ENCODE measurements at regions not wholly inside any gene's neighbourhood (a gene's known extent, or its start where the extent isn't known, plus 50 kb on each side); places are given as distances from the start of the nearest gene placed in this dataset.

GRCh38 chr19:5251096-5252065 is 89.2 kb downstream of the PTPRS start:
- H3K27me3 Mint-ChIP-seq (ENCODE audit: low read depth): no peaks in the 10 kb centered on the region
- H3K9me3 Mint-ChIP-seq: peaks cover 24% of the 10 kb centered on the region
- H3K4me3 Mint-ChIP-seq: no peak overlapping the region
- H3K36me3 Mint-ChIP-seq: peaks cover 56% of the 10 kb centered on the region
- no peak for TF ChIP-seq CTCF (IDR thresholded peaks at IDR 0.05; ENCODE audit: unreplicated experiment)
- no peaks in the 10 kb centered on the region for H3K4me1 Mint-ChIP-seq
- H3K27ac Mint-ChIP-seq: no peak overlapping the region
- DNase-seq (ENCODE audit: low spot score in 2 of 2, unreplicated experiment in 2 of 2): no peak

GRCh38 chr19:5250127-5250659 is 90.4 kb downstream of the PTPRS start:
- no peak for TF ChIP-seq CTCF (IDR thresholded peaks at IDR 0.05; ENCODE audit: unreplicated experiment)
- H3K9me3 Mint-ChIP-seq: peaks cover 13% of the 10 kb centered on the region
- H3K4me3 Mint-ChIP-seq: no peak overlapping the region
- H3K4me1 Mint-ChIP-seq: no peaks in the 10 kb centered on the region
- no peak overlapping the region for H3K27ac Mint-ChIP-seq
- peaks cover 51% of the 10 kb centered on the region for H3K36me3 Mint-ChIP-seq
- DNase-seq (ENCODE audit: low spot score in 2 of 2, unreplicated experiment in 2 of 2): no peak
- H3K27me3 Mint-ChIP-seq (ENCODE audit: low read depth): no peaks in the 10 kb centered on the region

GRCh38 chr19:5249526-5249925 is 91.1 kb downstream of the PTPRS start:
- no peak overlapping the region for H3K27ac Mint-ChIP-seq
- no peak overlapping the region for H3K4me3 Mint-ChIP-seq
- H3K4me1 Mint-ChIP-seq: no peaks in the 10 kb centered on the region
- no peak for TF ChIP-seq CTCF (IDR thresholded peaks at IDR 0.05; ENCODE audit: unreplicated experiment)
- no peaks in the 10 kb centered on the region for H3K27me3 Mint-ChIP-seq (ENCODE audit: low read depth)
- peaks cover 45% of the 10 kb centered on the region for H3K36me3 Mint-ChIP-seq
- H3K9me3 Mint-ChIP-seq: peaks cover 11% of the 10 kb centered on the region
- DNase-seq (ENCODE audit: low spot score in 2 of 2, unreplicated experiment in 2 of 2): no peak

GRCh38 chr19:5247957-5248705 is 92.5 kb downstream of the PTPRS start:
- no peak overlapping the region for H3K4me3 Mint-ChIP-seq
- no peak for TF ChIP-seq CTCF (IDR thresholded peaks at IDR 0.05; ENCODE audit: unreplicated experiment)
- H3K9me3 Mint-ChIP-seq: peaks cover 5% of the 10 kb centered on the region
- no peaks in the 10 kb centered on the region for H3K4me1 Mint-ChIP-seq
- no peak overlapping the region for H3K27ac Mint-ChIP-seq
- H3K36me3 Mint-ChIP-seq: peaks cover 35% of the 10 kb centered on the region
- DNase-seq (ENCODE audit: low spot score in 2 of 2, unreplicated experiment in 2 of 2): no peak
- no peaks in the 10 kb centered on the region for H3K27me3 Mint-ChIP-seq (ENCODE audit: low read depth)

- TF ChIP-seq CTCF (IDR thresholded peaks at IDR 0.05; ENCODE audit: unreplicated experiment): no peak
- no peak overlapping the region for H3K4me3 Mint-ChIP-seq
- H3K27me3 Mint-ChIP-seq (ENCODE audit: low read depth): no peaks in the 10 kb centered on the region
- DNase-seq (ENCODE audit: low spot score in 2 of 2, unreplicated experiment in 2 of 2): no peak
- peaks cover 34% of the 10 kb centered on the region for H3K36me3 Mint-ChIP-seq
- no peaks in the 10 kb centered on the region for H3K4me1 Mint-ChIP-seq
- peaks cover 5% of the 10 kb centered on the region for H3K9me3 Mint-ChIP-seq
- no peak overlapping the region for H3K27ac Mint-ChIP-seq
Observed at GRCh38 chr19:5246554-5247155, 94.0 kb downstream of the PTPRS start.

All from mesothelial cell of epicardium (in vitro differentiated cells).